Keratinocyte (primary cell): ENCODE measurements at regions not wholly inside any gene's neighbourhood (a gene's known extent, or its start where the extent isn't known, plus 50 kb on each side); places are given as distances from the start of the nearest gene placed in this dataset.

Experiments used
- CTCF ChIP-seq, 3 experiments: IDR thresholded peaks in 1 of 3; conservative IDR thresholded peaks in 1 of 3; optimal IDR thresholded peaks in 1 of 3; 2 replicates in 2 of 3; 3 replicates in 1 of 3; pipeline versions ENCODE3 to v1.5.1; 2011; ENCODE audit warnings: low read length in 3 of 3, mild to moderate bottlenecking in 3 of 3, moderate library complexity in 2 of 3, control low read depth in 1 of 3, inconsistent platforms in 1 of 3; ENCODE audit not compliant: insufficient read depth in 2 of 3; ENCODE audit errors: extremely low read depth in 1 of 3
- EZH2 ChIP-seq: IDR thresholded peaks from one replicate; pipeline ENCODE4 v1.6.1; 2012; ENCODE audit warnings: inconsistent platforms, mild to moderate bottlenecking, low read length, moderate library complexity

GRCh38 chr14:83163016-83163415 lies 1629.4 kb upstream of the SEL1L start:
- TF ChIP-seq EZH2 (no peak), CTCF (optimal IDR thresholded peaks at IDR 0.05 in 1 of 3, IDR thresholded peaks at IDR 0.05 in 1 of 3, conservative IDR thresholded peaks at IDR 0.05 in 1 of 3; ENCODE audit: extremely low read depth in 1 of 3, insufficient read depth in 2 of 3, low read length in 3 of 3) (no peak)
